ENCODE measurements at regions not wholly inside any gene's neighbourhood (a gene's known extent, or its start where the extent isn't known, plus 50 kb on each side); places are given as distances from the start of the nearest gene placed in this dataset.

DNA sequence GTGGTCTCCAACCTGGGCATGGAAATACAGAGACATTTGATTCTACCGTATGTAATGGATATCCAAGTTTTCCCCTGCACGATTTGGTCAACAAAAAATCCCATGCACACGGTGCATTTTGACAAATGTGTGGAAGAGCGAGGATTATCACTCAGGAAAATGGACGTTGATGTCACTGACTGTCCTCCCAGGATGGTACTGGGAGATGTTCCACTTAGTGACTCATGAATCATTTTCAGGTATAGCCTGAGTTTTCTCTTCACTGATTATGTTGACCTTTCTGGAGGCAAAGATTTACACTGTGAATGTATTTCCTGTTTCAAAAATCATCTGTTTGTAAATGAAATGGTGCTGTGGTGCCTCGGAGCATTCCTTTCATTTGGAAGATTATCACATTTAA lies 596.7 kb upstream of the ADAMTS9 start:
- Histone ChIP-seq H3K27me3 (ENCODE audit: control insufficient read depth, insufficient read depth, low read length) (peaks cover 1% of the 10 kb centered on the region; the same call in 1 of the 2 replicates), H3K36me3 (ENCODE audit: control insufficient read depth, insufficient read depth, low read length) (no peaks in the 10 kb centered on the region), H3K4me3 (ENCODE audit: low read depth, low read length) (no peak overlapping the region)
- ChIA-PET CTCF (no interaction called here), POLR2A (no interaction called here)
- TF ChIP-seq, protein P1, sequence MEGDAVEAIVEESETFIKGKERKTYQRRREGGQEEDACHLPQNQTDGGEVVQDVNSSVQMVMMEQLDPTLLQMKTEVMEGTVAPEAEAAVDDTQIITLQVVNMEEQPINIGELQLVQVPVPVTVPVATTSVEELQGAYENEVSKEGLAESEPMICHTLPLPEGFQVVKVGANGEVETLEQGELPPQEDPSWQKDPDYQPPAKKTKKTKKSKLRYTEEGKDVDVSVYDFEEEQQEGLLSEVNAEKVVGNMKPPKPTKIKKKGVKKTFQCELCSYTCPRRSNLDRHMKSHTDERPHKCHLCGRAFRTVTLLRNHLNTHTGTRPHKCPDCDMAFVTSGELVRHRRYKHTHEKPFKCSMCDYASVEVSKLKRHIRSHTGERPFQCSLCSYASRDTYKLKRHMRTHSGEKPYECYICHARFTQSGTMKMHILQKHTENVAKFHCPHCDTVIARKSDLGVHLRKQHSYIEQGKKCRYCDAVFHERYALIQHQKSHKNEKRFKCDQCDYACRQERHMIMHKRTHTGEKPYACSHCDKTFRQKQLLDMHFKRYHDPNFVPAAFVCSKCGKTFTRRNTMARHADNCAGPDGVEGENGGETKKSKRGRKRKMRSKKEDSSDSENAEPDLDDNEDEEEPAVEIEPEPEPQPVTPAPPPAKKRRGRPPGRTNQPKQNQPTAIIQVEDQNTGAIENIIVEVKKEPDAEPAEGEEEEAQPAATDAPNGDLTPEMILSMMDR (IDR thresholded peaks at IDR 0.05; ENCODE audit: insufficient read depth, low read depth, low read length), result no peak
- DNase-seq (ENCODE audit: low read depth), result no peak

DNA sequence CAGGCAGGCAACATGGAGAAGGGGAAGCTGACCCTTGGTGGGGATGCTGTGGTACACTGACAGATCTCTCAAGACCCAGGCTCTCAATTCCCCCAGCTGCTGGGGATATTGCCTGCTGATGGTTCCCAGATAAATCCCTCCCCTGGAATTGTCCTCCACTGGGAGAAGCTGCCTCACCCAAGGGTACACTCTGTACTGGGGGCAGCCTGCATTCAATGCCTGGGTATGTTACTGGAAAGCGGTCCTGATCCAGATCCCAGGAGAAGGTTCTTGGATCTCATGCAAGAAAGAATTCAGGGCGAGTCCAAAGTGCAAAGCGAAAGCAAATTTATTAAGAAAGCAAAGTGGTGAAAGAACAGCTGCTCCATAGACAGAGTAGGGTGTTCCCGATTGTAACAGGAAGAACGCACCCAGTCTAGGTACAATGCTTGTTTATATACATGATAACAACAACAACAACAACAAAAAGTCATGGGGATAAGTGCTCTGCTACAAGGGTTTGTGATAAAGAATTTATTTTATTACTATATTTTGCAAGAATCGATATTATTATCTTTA lies 591.5 kb upstream of the ADAMTS9 start:
- TF ChIP-seq, protein P1 (IDR thresholded peaks at IDR 0.05; ENCODE audit: insufficient read depth, low read depth, low read length), result no peak
- Histone ChIP-seq H3K27me3 (ENCODE audit: control insufficient read depth, insufficient read depth, low read length) (no peaks in the 10 kb centered on the region), H3K4me3 (ENCODE audit: low read depth, low read length) (no peak overlapping the region), H3K36me3 (ENCODE audit: control insufficient read depth, insufficient read depth, low read length) (no peaks in the 10 kb centered on the region)
- ChIA-PET POLR2A (no interaction called here), CTCF (no interaction called here)
- DNase-seq (ENCODE audit: low read depth), result no peak

DNA sequence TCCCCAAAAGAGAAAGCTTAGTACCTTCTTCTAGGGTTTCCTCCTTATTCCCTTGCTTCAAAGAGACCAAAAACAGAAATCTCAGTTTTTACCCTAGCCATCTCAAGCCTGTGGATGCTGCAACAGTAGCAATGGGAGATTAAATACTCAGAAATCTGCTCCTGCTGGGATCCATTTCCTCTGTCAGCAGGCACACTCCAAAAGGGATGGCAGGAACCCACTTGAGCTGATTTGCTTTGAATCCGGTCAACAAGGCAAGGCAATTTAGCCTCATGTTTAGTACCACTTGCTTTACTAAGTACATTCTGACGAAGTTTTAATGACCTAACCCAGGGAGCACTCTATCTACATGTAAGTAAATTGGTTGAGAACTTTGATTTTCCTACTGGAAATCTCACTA lies 590.0 kb upstream of the ADAMTS9 start:
- ChIA-PET POLR2A (no interaction called here), CTCF (no interaction called here)
- H3K27me3 ChIP-seq (ENCODE audit: control insufficient read depth, insufficient read depth, low read length), result no peaks in the 10 kb centered on the region; the same call in 1 of the 2 replicates
- TF ChIP-seq, protein P1 (IDR thresholded peaks at IDR 0.05; ENCODE audit: insufficient read depth, low read depth, low read length), result no peak
- no peaks in the 10 kb centered on the region for H3K36me3 ChIP-seq (ENCODE audit: control insufficient read depth, insufficient read depth, low read length)
- no peak overlapping the region for H3K4me3 ChIP-seq (ENCODE audit: low read depth, low read length)
- no peak for DNase-seq (ENCODE audit: low read depth)

DNA sequence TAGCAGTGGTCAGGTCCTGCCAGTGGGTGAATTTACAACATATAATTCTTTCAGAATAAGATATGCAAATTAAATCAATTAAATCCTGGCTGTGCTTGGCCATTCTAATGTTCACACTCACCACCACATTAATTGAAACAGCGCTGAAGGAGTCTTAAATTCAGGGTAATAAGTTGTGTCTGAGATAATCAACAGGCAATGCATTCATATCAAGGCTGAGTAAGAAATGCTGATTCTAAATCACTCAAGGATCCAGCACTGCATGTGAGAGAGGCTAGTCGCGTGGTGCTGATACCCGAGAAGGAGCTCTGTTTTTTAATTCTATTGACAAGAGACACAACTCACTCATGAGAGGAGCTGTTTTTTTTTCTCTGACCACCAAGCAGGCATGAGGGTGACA lies 588.8 kb upstream of the ADAMTS9 start:
- TF ChIP-seq, protein P1 (IDR thresholded peaks at IDR 0.05; ENCODE audit: insufficient read depth, low read depth, low read length), result no peak
- H3K27me3 ChIP-seq (ENCODE audit: control insufficient read depth, insufficient read depth, low read length), result no peaks in the 10 kb centered on the region; the same call in 1 of the 2 replicates
- DNase-seq (ENCODE audit: low read depth), result no peak
- H3K36me3 ChIP-seq (ENCODE audit: control insufficient read depth, insufficient read depth, low read length), result no peaks in the 10 kb centered on the region
- CTCF ChIA-PET, result no interaction called here
- POLR2A ChIA-PET, result no interaction called here
- no peak overlapping the region for H3K4me3 ChIP-seq (ENCODE audit: low read depth, low read length)

DNA sequence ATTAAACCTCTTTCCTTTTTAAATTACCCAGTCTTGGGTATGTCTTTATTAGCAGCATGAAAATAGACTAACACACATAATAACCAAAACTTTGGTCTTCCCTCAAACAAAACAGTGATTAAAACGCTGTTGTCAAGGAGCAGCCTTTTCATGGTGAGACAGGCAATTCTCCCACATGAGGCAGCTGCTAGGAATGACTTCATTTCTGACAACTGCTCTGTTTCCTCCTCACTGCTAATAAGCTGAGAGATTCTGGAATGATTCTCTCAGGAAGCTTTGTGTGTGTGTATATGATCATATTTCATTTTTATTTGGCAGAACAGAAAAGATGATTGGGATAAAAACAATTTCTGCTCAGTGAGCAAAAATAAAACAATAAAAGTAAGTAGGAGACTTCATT lies 580.6 kb upstream of the ADAMTS9 start:
- H3K27me3 ChIP-seq (ENCODE audit: control insufficient read depth, insufficient read depth, low read length), result no peaks in the 10 kb centered on the region
- ChIA-PET POLR2A (no interaction called here), CTCF (no interaction called here)
- no peak for DNase-seq (ENCODE audit: low read depth)
- H3K36me3 ChIP-seq (ENCODE audit: control insufficient read depth, insufficient read depth, low read length), result no peaks in the 10 kb centered on the region
- TF ChIP-seq, protein P1 (IDR thresholded peaks at IDR 0.05; ENCODE audit: insufficient read depth, low read depth, low read length), result no peak
- no peak overlapping the region for H3K4me3 ChIP-seq (ENCODE audit: low read depth, low read length)

Measured in BJ (cell line).